HG02973 (cell line): ENCODE measurements at regions not wholly inside any gene's neighbourhood (a gene's known extent, or its start where the extent isn't known, plus 50 kb on each side); places are given as distances from the start of the nearest gene placed in this dataset.
"Not testable (repeated sequence)": the region's sequence is repeated elsewhere in the genome, so short reads cannot be mapped to it uniquely, and the experiment has no call there.

ENCODE experiments used
- ATAC-seq: cut with Tn5 transposase; IDR thresholded peaks from one replicate; pipeline ENCODE4 v1.9.1; 2021; ENCODE audit warnings: moderate library complexity; ENCODE audit not compliant: unreplicated experiment

DNA sequence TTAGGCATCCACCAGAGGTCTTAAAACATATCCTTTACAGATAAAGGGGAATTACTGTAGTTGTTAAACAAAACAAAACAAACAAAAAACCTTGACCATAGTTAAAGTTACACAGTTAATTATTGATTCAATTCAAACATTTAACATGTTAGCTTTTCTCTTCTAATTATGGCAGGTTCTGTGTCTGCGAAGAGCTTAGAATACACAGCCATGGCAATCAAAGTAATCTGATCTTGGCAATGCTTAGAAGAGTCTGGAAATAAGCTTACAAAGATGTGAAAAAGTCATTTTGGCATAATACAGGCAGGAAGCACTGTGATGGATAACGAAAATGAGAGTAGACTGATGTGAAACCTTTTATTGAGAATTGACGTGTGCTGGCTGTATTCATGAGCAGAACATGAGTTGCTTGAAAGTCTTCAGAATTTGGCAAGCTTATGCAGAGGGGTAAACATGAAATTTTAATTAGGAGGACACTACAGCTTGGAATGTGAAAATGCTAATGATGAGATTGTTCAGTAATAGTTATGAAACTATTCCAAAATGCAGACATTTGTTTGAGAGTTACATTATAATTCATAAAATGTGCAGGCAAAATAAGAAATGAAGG lies 629.6 kb downstream of the FSCB start:
- no peak for ATAC-seq

GRCh38 chr14:43872752-43873655 lies 634.1 kb downstream of the FSCB start:
- no peak for ATAC-seq

- ATAC-seq, result no peak
These were observed 634.9 kb downstream of the FSCB start for GRCh38 chr14:43872222-43872621.

DNA sequence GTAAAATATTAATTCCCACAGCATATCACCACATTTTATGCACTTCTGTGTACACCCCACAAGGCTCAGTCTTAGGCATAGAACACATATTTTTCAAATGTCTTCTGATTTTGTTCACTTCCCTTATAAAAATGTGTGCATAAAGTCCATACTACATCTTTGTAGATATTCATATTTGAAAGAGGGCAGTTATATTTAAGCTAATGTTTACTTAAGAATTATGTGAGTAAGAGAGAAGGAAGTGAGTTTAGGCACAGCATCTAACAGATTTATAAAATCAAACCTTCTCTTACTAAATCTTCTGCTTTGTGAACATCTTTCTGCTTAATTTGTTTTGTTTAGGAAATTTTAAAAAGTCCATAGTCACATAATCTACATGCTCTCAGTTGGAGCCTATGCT lies 648.1 kb downstream of the FSCB start:
- ATAC-seq, result no peak

GRCh38 chr14:43855556-43855955 lies 651.5 kb downstream of the FSCB start:
- ATAC-seq, result no peak

DNA sequence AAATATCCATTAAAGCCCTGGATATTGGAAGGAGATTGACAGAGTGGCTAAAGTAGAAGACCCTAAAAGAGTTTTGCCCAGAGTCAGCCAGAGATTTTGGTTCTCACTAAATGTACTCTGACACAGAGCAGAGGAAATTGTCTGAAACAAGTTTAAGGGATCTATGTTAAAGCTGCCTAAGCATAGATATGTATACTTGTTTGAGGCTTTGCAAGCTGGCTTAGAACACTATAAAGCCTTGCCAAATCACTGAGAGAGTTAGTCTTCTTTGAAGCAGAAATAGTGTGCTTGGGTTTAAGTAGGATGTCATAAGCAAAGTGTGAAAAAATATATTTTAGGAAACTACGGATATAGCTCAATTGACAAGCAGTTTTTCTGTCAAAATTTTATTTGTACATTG lies 653.5 kb downstream of the FSCB start:
- no peak for ATAC-seq

GRCh38 chr14:43803076-43803689 lies 703.9 kb downstream of the FSCB start:
- ATAC-seq, result no peak

- no peak for ATAC-seq
These were observed 711.4 kb downstream of the FSCB start for GRCh38 chr14:43795600-43796228.

DNA sequence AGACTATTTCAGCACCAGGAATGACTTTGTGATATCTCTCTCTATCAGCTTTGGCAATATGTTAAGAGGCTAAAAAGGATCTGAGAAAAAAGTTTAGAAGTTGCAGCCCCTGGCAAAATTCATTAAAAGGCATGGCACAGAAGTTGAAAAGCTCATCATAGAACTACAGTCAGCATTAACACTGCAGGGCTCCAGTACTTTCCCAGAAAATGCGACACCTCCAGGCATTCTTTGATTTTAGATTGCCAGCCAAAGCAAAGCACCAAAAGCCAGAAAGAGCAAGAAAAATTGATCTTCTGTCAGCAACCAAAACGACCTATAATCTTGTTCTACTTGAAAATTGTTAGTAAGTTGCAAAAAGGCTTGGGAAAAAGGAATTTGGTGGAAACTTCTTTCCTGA lies 713.5 kb downstream of the FSCB start:
- no peak for ATAC-seq

GRCh38 chr14:43792980-43793379 lies 714.1 kb downstream of the FSCB start:
- no peak for ATAC-seq

GRCh38 chr14:43790681-43791080 lies 716.4 kb downstream of the FSCB start:
- ATAC-seq, result no peak

GRCh38 chr14:43789458-43789857 lies 717.6 kb downstream of the FSCB start:
- ATAC-seq, result no peak

DNA sequence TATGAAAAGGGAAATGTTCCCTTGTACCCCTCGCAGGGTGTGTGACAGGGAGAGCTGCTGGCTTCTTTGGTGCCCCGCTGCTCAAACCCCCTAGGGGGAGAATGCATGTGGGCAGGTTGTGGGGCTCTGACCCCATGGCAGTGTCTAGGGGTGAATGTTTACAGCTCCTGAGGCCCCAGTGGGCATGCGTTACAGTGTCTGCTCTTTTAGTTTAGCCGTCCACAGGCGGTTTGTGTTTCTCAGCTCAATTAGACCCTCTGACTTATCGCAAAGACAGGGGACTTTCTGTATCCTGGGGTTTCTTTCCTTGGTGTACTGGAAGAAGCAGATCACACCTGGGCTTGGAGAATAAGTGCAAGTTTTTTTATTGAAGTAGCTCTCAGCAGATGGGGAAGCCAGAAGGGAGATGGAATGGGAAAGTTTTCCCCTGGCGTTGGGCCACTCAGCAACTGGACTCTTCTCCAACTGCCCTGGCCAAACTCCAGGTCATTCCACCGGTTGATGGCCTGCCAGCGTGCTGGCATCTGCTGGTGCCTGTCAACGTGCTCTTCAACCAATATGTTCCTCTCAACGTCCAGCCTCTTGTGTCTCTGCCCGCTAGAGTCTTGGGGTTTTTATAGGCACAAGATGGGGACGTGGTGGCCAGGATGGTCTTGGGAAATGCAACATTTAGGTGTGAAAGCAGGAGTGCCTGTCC lies 720.9 kb downstream of the FSCB start:
- ATAC-seq, result no peak

DNA sequence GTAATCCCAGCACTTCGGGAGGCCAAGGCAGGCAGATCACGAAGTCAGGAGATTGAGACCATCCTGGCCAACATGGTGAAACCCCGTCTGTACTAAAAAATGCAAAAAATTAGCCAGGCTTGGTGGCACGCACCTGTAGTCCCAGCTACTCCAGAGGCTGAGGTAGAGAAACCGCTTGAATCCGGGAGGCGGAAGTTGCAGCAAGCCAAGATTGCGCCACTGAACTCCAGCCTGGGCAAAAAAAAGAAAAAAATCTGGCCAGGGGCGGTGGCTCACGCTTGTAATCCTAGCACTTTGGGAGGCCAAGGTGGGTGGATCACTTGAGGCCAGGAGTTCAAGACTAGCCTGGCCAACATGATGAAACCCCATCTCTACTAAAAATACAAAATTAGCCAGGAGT lies 722.7 kb downstream of the FSCB start:
- ATAC-seq, result not testable (repeated sequence)

- no peak for ATAC-seq
These were observed 728.0 kb downstream of the FSCB start for GRCh38 chr14:43778937-43779639.

DNA sequence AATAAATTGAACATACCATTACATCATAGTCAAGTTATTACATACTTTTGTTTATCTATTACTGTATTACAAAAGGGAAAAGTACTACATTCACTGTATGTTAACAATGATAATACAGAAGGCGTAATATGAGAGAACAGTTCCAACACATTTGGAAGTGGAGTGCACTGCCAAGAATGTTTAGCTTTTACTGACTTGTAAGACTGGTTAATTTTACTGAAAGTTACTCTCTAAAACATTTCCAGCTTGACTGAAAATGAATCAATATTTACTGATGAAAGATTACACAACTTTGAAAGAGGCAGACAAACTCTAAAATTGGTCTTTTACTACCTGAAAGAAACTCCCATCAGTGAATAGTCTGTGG lies 728.5 kb downstream of the FSCB start:
- no peak for ATAC-seq

DNA sequence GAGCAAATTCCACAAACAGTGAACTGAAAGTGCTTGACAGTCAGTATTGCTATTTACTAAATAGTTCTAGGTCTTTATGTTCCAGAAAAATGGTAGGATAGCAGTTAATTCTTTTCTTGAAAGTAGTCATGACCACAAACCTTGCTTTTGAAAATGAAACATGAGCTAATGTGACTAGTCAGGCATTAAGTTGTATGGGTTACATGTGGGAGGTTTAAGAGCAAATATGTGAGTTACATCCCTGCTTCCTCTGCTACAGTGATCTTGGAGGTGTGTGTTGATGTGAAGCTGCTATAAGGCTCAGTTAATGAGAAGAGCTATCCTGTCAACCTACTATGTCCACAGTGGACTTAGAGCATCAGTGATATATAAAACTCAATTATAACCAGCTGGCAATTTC lies 741.6 kb downstream of the FSCB start:
- no peak for ATAC-seq

DNA sequence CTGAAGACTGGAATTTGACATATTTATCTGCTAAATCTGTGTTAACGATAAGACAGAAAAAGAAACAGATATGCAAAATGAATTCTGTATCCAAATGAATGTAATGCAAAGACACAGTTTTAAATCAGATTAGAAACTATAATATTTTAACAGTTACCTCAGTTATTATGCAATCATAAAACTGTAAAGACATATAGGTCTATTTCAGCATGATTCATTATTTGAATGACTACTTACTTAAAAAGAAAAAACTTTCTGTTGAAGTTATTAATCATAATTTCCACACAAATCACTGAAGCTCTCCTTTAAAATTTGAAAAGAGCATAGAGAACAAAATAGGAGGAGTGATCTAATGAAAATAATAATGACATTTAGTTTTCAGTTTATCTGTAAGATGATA lies 742.6 kb downstream of the FSCB start:
- no peak for ATAC-seq

DNA sequence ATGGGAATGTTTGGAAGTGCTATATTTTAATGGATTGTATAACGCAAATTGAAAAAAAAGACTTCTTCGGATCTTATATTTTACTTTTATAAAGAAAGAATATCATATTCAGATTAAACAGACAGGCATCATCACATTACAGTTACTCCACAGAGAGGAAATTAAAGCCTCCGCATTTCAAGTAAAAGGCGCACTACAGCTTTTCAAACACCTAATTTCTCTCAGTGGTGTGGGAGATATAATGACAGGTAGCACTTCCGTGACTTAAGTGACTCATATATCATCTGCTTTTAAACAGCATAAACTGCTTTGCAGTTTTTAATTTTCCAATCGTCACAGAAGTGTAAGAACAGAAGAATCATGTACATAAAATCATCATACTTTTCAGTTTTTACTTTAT lies 751.4 kb downstream of the FSCB start:
- no peak for ATAC-seq

DNA sequence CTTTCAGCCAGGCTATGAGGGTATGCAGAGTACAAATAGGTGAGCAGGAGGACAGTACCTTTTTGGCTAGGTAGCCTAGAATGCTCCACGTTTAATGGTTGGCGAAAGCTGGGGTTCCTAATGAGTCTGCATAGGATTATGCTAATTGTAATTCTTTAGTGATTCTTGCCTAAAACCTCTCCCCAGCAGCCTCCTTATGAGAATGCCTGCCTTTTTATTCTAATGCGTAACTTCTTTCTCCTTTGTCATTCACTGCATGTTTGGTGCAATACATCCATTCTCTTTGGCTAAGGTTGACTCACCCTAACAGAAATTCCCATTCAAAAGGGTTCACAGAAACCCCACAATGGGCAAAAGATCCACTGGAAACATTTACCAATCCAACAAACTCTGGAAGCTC lies 752.2 kb downstream of the FSCB start:
- ATAC-seq, result no peak
